Sigmoid colon (tissue), 4 donors: ENCODE measurements at regions not wholly inside any gene's neighbourhood (a gene's known extent, or its start where the extent isn't known, plus 50 kb on each side); places are given as distances from the start of the nearest gene placed in this dataset.

Source experiments
- POLR2A ChIP-seq, 2 donors: fragments of 450-650 bp; IDR thresholded peaks; one replicate each; pipeline ENCODE4 v1.6.1; 2016; ENCODE audit warnings: antibody characterized with exemption in 2 of 2, mild to moderate bottlenecking in 2 of 2, moderate library complexity in 2 of 2
- POLR2AphosphoS5 ChIP-seq, 4 donors: sonication (generic); formaldehyde crosslinking; IDR thresholded peaks; one replicate each; pipeline ENCODE4 v1.6.1; 2017; ENCODE audit warnings: antibody characterized with exemption in 4 of 4
- TF ChIP-seq, protein P1 (sequence below), 4 experiments: fragments of 450-650 bp in 3 of 4; fragments of 200-600 bp in 1 of 4; IDR thresholded peaks; one replicate each; pipeline ENCODE4 v1.5.1; 2016 to 2019; ENCODE audit warnings: antibody characterized with exemption in 4 of 4, mild to moderate bottlenecking in 3 of 4, moderate library complexity in 2 of 4

DNA sequence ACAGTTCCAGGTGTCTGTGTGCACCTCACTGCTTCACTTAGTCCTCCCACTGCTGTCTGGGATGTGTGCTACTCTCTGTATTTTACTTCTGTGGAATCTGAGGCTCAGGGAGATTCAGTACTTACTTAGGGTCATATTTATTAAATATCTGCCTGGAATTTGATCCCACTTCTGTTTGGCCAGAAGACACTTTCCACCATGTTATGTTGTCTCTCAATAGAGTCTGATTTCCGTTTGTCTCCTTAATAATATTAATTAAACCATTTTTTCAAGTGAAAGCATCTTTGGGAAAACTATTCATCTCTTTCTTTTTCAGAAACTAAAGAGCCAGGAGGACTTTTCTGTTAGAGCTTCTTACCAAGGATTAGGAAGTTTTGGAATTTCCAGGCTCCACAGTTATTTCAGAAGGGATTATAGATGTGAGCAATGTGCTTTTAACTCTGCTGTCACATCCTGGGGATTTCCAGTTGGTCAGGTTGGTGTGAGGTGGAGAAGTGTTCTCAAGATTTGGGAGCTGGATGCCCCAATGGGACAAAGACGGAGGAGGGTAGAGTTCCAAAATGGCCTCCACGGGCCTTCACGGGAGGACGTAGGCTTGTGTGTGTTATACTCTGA is 156.8 kb upstream of the RALGAPA2 start:
- TF ChIP-seq, protein P1, sequence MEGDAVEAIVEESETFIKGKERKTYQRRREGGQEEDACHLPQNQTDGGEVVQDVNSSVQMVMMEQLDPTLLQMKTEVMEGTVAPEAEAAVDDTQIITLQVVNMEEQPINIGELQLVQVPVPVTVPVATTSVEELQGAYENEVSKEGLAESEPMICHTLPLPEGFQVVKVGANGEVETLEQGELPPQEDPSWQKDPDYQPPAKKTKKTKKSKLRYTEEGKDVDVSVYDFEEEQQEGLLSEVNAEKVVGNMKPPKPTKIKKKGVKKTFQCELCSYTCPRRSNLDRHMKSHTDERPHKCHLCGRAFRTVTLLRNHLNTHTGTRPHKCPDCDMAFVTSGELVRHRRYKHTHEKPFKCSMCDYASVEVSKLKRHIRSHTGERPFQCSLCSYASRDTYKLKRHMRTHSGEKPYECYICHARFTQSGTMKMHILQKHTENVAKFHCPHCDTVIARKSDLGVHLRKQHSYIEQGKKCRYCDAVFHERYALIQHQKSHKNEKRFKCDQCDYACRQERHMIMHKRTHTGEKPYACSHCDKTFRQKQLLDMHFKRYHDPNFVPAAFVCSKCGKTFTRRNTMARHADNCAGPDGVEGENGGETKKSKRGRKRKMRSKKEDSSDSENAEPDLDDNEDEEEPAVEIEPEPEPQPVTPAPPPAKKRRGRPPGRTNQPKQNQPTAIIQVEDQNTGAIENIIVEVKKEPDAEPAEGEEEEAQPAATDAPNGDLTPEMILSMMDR (IDR thresholded peaks at IDR 0.05), result no peak
- TF ChIP-seq POLR2AphosphoS5 (IDR thresholded peaks at IDR 0.05) (no peak), POLR2A (IDR thresholded peaks at IDR 0.05) (no peak)
